ENCODE measurements at regions not wholly inside any gene's neighbourhood (a gene's known extent, or its start where the extent isn't known, plus 50 kb on each side); places are given as distances from the start of the nearest gene placed in this dataset.

DNA sequence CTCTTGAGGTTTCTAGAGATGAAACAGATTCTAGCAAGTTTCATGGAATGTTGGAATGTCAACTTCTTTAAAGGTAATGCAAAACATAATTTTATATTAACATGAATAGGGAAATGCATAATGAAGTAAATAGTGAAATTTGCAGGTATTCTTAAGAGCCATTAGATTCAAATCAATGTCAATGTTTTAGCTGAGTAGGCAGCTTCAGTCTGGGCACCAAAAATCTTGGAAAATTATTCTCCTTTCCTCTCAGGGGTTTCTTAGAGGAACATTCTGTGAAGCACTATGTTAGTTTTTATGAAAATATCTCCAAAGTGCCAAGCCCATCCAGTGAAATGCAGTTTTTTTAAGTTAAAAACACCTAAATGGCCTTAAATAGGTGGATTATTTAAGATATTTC lies 300.8 kb downstream of the PAX1 start:
- ChIA-PET POLR2A (ENCODE audit: unreplicated experiment) (no interaction called here), CTCF (no interaction called here)
- Histone ChIP-seq H3K27me3 (ENCODE audit: low read length) (no peaks in the 10 kb centered on the region), H3K9me3 (ENCODE audit: low read length) (no peaks in the 10 kb centered on the region), H3K4me3 (ENCODE audit: low read length) (no peak overlapping the region), H4K20me1 (ENCODE audit: low read length) (no peaks in the 10 kb centered on the region), H3K27ac (ENCODE audit: low read length) (no peak overlapping the region), H3F3A (ENCODE audit: low read length, unreplicated experiment) (no peaks in the 10 kb centered on the region), H3K4me1 (ENCODE audit: insufficient read depth, low read length) (no peaks in the 10 kb centered on the region), H2AFZ (ENCODE audit: low read length) (no peak overlapping the region), H3K36me3 (ENCODE audit: low read depth, low read length) (no peaks in the 10 kb centered on the region), H3K9me2 (replicated peaks; ENCODE audit: low read length) (no peaks in the 10 kb centered on the region), H3K9ac (ENCODE audit: low read length) (no peak overlapping the region), H3K79me2 (ENCODE audit: low read length) (no peaks in the 10 kb centered on the region), H3K4me2 (ENCODE audit: low read length) (no peak overlapping the region)
- BruUV-seq (replicated peaks) = no TSS peak
- no peak for DNase-seq
- TF ChIP-seq EZH2phosphoT487 (IDR thresholded peaks at IDR 0.05; ENCODE audit: borderline replicate concordance, low read length) = no peak
- TF ChIP-seq, protein P1, sequence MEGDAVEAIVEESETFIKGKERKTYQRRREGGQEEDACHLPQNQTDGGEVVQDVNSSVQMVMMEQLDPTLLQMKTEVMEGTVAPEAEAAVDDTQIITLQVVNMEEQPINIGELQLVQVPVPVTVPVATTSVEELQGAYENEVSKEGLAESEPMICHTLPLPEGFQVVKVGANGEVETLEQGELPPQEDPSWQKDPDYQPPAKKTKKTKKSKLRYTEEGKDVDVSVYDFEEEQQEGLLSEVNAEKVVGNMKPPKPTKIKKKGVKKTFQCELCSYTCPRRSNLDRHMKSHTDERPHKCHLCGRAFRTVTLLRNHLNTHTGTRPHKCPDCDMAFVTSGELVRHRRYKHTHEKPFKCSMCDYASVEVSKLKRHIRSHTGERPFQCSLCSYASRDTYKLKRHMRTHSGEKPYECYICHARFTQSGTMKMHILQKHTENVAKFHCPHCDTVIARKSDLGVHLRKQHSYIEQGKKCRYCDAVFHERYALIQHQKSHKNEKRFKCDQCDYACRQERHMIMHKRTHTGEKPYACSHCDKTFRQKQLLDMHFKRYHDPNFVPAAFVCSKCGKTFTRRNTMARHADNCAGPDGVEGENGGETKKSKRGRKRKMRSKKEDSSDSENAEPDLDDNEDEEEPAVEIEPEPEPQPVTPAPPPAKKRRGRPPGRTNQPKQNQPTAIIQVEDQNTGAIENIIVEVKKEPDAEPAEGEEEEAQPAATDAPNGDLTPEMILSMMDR (conservative IDR thresholded peaks at IDR 0.05; ENCODE audit: low read depth, low read length) = no peak
- TF ChIP-seq EZH2 (IDR thresholded peaks at IDR 0.05; ENCODE audit: low read length, unreplicated experiment) = no peak
- no peak for ATAC-seq
- intact Hi-C loops (cut with micrococcal nuclease) = no loop called here

DNA sequence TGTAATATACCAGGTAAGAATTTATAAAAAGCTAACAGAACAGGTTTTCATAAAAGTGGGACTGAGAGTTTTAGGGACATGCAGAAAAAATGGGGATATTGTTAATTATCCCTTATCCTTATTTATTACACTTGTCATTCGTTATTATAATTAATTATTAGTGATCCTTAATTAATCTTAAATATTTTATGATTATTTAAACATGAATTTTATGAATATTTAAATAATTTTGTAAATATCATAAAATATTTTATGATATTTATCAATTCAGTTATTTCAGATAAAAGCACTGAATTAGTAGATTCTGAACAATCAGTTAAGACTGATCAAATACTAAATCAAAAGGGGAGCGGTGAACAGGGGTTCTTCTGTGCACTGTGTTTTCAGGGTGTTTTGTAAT lies 300.1 kb downstream of the PAX1 start:
- no peak for ATAC-seq
- H3K27me3 ChIP-seq (ENCODE audit: low read length) = no peaks in the 10 kb centered on the region
- DNase-seq = no peak
- BruUV-seq (replicated peaks) = no TSS peak
- no peaks in the 10 kb centered on the region for H3K36me3 ChIP-seq (ENCODE audit: low read depth, low read length)
- H3K4me1 ChIP-seq (ENCODE audit: insufficient read depth, low read length) = no peaks in the 10 kb centered on the region
- TF ChIP-seq EZH2phosphoT487 (IDR thresholded peaks at IDR 0.05; ENCODE audit: borderline replicate concordance, low read length) (no peak), EZH2 (IDR thresholded peaks at IDR 0.05; ENCODE audit: low read length, unreplicated experiment) (no peak)
- TF ChIP-seq, protein P1 (conservative IDR thresholded peaks at IDR 0.05; ENCODE audit: low read depth, low read length) = no peak
- no peak overlapping the region for H3K9ac ChIP-seq (ENCODE audit: low read length)
- intact Hi-C loops (cut with micrococcal nuclease) = no loop called here
- ChIA-PET CTCF (no interaction called here), POLR2A (ENCODE audit: unreplicated experiment) (no interaction called here)
- H3K27ac ChIP-seq (ENCODE audit: low read length) = no peak overlapping the region
- no peak overlapping the region for H2AFZ ChIP-seq (ENCODE audit: low read length)
- no peaks in the 10 kb centered on the region for H3K9me2 ChIP-seq (replicated peaks; ENCODE audit: low read length)
- H3K4me3 ChIP-seq (ENCODE audit: low read length) = no peak overlapping the region
- no peak overlapping the region for H3K4me2 ChIP-seq (ENCODE audit: low read length)
- H3F3A ChIP-seq (ENCODE audit: low read length, unreplicated experiment) = no peaks in the 10 kb centered on the region
- no peaks in the 10 kb centered on the region for H3K79me2 ChIP-seq (ENCODE audit: low read length)
- no peaks in the 10 kb centered on the region for H3K9me3 ChIP-seq (ENCODE audit: low read length)
- H4K20me1 ChIP-seq (ENCODE audit: low read length) = no peaks in the 10 kb centered on the region

DNA sequence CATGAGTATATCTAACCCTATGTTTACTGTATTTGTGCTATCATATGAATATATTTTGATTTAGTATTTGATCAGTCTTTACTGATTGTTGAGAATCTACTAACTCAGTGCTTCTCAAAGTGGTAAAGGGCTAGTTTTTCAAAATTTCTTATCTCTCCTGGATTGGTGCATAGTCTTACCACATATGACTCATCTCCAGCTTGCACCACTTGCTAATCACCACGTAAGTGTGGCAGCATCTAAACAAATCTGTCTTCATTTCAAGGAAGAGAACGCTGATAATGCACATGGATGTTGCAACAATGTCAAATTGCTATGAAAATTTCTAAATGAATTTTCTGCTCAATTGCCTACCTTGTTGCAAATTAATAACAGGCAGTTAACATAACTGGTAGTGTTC lies 299.5 kb downstream of the PAX1 start:
- ChIA-PET POLR2A (ENCODE audit: unreplicated experiment) (no interaction called here), CTCF (no interaction called here)
- H4K20me1 ChIP-seq (ENCODE audit: low read length) = no peaks in the 10 kb centered on the region
- no peak for ATAC-seq
- H3K4me3 ChIP-seq (ENCODE audit: low read length) = no peak overlapping the region
- DNase-seq = no peak
- H3K36me3 ChIP-seq (ENCODE audit: low read depth, low read length) = no peaks in the 10 kb centered on the region
- no peaks in the 10 kb centered on the region for H3K4me1 ChIP-seq (ENCODE audit: insufficient read depth, low read length)
- no peaks in the 10 kb centered on the region for H3K27me3 ChIP-seq (ENCODE audit: low read length)
- TF ChIP-seq EZH2 (IDR thresholded peaks at IDR 0.05; ENCODE audit: low read length, unreplicated experiment) (no peak), EZH2phosphoT487 (IDR thresholded peaks at IDR 0.05; ENCODE audit: borderline replicate concordance, low read length) (no peak)
- no peaks in the 10 kb centered on the region for H3K9me2 ChIP-seq (replicated peaks; ENCODE audit: low read length)
- no peak overlapping the region for H3K4me2 ChIP-seq (ENCODE audit: low read length)
- BruUV-seq (replicated peaks) = no TSS peak
- no peak overlapping the region for H3K9ac ChIP-seq (ENCODE audit: low read length)
- H3K27ac ChIP-seq (ENCODE audit: low read length) = no peak overlapping the region
- no peaks in the 10 kb centered on the region for H3K9me3 ChIP-seq (ENCODE audit: low read length)
- H3F3A ChIP-seq (ENCODE audit: low read length, unreplicated experiment) = no peaks in the 10 kb centered on the region
- H2AFZ ChIP-seq (ENCODE audit: low read length) = no peak overlapping the region
- intact Hi-C loops (cut with micrococcal nuclease) = no loop called here
- no peaks in the 10 kb centered on the region for H3K79me2 ChIP-seq (ENCODE audit: low read length)

Measured in PC-3 (cell line).